HG03460 (cell line): ENCODE measurements at regions not wholly inside any gene's neighbourhood (a gene's known extent, or its start where the extent isn't known, plus 50 kb on each side); places are given as distances from the start of the nearest gene placed in this dataset.

ENCODE experiments used
- ATAC-seq: cut with Tn5 transposase; IDR thresholded peaks from one replicate; pipeline ENCODE4 v1.9.1; 2021; ENCODE audit not compliant: unreplicated experiment

DNA sequence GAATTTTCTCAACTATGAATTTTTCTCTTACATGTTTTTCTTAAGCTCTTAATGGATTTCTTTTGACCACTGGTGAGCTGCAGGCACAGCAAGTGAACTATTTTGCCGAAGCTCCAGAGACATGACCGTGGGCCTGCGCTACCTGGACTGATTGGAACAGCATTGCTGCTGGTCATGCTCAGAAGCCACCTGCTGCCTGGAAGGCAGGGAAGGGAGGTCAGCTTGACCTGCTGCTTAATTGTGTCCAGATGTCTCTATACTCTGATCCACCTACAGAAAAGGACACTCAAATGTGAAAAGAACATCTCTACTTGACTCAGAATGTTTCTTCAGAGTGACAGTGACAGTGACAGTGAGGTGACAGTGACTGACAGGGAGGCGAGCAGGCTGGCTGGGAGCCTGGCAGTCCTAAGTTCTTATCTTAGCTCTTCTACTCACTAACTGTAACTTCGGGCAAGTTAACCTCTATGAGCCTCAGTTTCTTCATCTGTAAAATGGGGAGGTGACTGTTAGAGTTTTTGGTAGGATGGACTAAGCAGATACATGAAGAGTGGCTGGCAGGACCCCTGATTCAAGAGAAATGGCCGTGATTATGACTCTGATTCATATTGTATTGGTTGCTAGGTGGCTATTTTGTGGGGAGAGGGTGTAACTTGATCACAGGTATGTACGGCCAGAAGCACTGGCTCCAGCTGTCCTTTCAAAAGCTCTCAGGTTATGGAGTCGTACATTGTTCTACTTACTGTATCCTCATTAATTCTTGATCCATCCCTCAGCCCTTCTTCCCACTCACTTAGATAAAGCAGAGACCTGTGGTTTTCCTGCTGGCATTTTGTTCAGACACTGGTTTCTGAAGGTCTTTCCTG is 54.8 kb upstream of the DLG1 start:
- no peak for ATAC-seq

GRCh38 chr3:197352382-197352781 is 54.0 kb upstream of the DLG1 start:
- ATAC-seq = no peak

DNA sequence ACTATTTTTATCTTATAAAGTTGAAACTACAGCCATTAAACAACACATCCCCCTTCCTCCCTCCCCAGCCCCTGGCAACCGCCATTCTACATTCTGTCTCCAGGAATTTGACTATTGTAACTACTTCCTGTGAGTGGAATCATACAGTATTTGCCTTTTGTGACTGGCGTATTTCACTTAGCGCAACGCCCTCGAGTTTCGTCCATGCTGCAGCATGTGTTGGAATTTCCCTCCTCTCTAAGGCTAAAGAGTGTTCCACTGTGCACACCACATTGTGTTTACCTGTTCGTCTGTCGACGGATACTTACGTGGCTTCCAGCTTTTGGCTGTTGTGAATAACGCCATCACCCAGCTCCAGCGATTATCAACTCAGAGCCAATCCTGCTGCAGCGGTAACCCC is 52.0 kb upstream of the DLG1 start:
- ATAC-seq = no peak

DNA sequence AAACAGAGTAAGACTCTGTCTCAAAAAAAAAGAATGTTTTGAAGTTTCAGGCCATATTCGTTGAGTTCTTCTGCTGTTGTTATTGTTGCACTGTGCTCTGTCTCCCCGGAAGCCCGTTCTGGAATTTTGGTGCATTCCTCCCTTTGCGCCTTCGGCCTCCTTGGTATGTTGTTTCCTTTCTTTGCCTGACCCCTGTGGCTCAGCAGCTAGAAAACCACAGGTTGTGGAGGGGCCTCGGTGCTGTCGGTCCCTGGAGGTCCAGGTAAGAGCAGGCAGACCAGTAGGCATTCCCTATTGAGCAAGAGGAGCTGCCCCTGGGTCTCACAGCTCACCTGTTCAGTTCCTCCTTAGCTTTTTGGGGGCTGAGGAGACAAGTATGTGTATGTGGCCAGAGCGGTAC is 51.0 kb upstream of the DLG1 start:
- no peak for ATAC-seq
